ENCODE measurements at regions not wholly inside any gene's neighbourhood (a gene's known extent, or its start where the extent isn't known, plus 50 kb on each side); places are given as distances from the start of the nearest gene placed in this dataset.

DNA sequence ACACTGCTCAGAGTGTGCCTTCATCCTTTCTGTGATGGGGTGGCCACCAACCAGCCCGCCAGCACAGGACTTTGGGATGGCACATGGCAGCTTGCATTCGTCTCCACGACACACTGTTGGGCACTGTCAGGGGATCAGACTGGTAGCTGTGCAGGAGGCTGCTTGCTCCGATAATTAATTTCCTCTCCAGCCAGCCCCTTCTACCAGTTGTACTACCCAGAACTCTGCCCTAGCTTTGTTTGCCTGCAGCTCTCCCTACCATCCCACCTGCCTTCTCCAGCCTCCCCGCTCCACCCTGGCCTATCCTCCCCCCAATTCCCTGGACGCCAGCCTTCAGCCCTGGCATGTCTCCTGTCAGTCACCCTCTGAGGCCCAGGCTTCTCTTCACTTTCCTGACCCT, 228.3 kb downstream of the TSHZ3 start:
- no peak for DNase-seq (ENCODE audit: low read depth, low spot score)

- no peak for DNase-seq (ENCODE audit: low read depth, low spot score)
These were observed 229.1 kb downstream of the TSHZ3 start for GRCh38 chr19:31119951-31120690.

DNA sequence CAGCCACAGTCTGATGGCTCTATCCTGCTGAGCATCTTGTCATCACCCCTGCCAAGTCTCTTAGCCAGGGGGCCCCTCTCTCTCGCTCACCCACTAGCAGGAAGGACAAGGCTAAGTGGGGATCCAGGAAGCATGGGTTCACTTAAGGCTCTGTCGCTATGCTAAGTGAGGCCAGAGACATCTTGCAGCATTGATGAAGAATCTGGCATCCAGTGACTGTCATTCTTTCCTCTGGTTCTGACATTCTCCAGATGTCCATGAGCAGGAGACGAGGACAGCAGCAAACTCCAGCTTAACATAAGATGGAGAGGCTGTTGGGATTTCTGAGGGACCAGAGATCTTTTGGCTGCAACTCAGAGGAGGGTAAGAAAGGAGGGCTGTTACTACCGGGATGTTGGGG, 230.2 kb downstream of the TSHZ3 start:
- DNase-seq (ENCODE audit: low read depth, low spot score): no peak

DNA sequence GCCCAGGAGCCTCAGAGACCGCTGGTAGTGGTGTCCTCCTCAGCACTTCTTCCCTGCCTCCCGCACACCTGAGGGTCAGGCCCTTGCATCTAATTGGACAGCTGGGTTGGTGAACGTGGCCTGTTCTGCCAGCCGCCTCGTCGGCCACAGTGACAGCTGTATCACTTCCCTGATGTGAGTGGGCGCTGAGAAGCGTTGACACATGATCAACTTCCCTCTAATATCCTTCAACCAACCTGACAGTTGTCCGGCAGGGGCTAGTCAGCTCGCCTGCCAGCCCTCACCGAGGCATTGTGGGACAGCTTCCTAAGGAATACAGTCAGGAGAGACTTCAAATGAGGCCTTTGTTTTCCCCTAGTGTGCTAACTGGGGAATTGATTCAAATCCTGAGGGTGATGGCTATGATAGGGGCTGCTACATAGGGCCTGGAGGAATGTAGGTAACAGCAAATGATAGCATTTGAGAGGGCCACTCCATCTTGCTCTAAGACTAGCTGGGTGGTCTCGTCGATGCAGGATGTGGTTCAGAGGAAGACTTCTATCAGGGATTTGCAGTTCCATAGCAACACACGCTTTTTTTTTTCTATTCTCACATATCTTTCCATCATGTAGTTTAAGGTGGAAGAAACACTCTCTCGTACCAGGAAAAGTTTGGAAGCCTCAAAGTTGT, 230.8 kb downstream of the TSHZ3 start:
- no peak for DNase-seq (ENCODE audit: low read depth, low spot score)

GRCh38 chr19:31114585-31114984, 234.7 kb downstream of the TSHZ3 start:
- no peak for DNase-seq (ENCODE audit: low read depth, low spot score)

DNA sequence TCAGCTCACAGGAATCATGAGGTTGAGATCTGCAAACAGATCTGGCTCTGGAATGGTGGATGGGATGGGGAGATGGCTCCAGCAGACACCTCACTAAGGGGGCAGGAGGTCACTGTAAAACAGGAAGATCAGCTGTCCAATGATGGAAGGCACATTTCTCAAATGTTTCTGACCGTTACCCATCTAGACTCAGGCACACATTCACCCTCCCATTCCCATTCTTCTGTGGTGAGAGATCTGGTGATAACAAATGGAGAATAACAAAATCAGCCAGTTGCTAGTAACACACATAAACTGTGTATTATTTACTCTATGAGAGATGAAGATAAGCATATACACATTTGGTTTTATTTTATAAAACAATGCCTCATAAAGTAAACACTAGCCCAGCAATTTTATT, 235.9 kb downstream of the TSHZ3 start:
- no peak for DNase-seq (ENCODE audit: low read depth, low spot score)

GRCh38 chr19:31112158-31112557, 237.1 kb downstream of the TSHZ3 start:
- DNase-seq (ENCODE audit: low read depth, low spot score): no peak

GRCh38 chr19:31111741-31112140, 237.5 kb downstream of the TSHZ3 start:
- DNase-seq (ENCODE audit: low read depth, low spot score): no peak

GRCh38 chr19:31110336-31110735, 238.9 kb downstream of the TSHZ3 start:
- DNase-seq (ENCODE audit: low read depth, low spot score): no peak

- no peak for DNase-seq (ENCODE audit: low read depth, low spot score)
These were observed 239.6 kb downstream of the TSHZ3 start for GRCh38 chr19:31109636-31110035.

GRCh38 chr19:31107096-31107495, 242.1 kb downstream of the TSHZ3 start:
- no peak for DNase-seq (ENCODE audit: low read depth, low spot score)

DNA sequence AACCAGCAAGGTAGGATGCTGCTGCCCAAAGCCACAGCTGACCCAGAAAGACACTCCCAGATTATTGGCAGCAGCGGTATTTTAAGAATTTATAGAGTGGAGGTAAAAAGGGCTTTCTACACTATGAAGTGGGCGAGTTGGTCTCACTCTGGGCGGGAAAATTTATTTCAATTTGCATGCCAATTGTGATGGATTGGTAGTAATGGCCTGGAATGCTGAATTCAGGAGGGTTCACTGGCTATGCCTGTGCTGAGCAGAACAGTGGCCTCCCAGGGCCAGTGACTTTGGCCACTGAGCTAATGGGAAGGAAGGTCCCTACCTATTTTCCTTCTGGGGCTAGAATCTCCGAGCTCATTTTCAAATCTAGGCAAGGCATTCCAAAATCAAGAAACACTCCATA, 243.5 kb downstream of the TSHZ3 start:
- no peak for DNase-seq (ENCODE audit: low read depth, low spot score)

DNA sequence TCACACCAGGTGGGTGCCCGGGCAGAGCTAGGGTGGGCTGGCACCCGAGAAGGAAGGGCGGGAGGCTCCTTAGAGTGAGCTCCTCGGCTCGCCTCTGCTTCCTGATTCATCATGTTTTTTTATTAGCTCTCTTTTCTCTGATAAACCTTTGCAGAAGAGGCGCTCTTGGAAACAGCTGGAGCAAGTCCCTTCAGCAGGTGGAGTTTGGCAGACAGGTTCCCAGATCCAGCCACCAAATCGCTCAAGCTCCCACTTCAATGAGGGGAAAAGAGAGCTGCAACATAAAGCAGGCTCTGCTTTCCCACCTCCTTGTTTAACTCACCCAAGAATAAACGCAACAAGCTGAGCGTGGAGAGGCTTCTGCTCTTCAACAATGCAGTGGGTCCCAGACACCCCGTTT, 244.8 kb downstream of the TSHZ3 start:
- no peak for DNase-seq (ENCODE audit: low read depth, low spot score)

- DNase-seq (ENCODE audit: low read depth, low spot score): no peak
These were observed 246.0 kb downstream of the TSHZ3 start for GRCh38 chr19:31103228-31103627.

GRCh38 chr19:31102674-31103073, 246.6 kb downstream of the TSHZ3 start:
- DNase-seq (ENCODE audit: low read depth, low spot score): no peak

GRCh38 chr19:31100981-31101380, 248.3 kb downstream of the TSHZ3 start:
- DNase-seq (ENCODE audit: low read depth, low spot score): no peak

DNA sequence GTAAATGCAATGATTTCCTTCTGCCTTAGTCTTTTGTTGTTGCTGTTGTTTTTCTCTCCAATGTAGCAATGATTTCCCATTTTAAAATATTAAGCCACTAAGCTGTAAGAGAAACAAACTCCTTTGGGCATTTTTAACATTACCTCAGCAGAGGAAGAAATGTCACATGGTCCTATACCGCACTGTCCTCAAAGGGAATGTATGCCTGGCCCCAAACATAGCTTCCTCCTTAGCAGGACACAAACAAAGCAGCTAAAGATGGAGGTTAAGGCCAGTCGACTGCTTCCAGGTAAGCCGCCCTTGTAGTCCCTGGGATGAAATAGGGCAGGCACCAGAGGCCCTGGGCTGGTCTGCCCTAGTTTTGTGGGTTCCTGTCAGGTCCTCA, 249.0 kb downstream of the TSHZ3 start:
- no peak for DNase-seq (ENCODE audit: low read depth, low spot score)

DNA sequence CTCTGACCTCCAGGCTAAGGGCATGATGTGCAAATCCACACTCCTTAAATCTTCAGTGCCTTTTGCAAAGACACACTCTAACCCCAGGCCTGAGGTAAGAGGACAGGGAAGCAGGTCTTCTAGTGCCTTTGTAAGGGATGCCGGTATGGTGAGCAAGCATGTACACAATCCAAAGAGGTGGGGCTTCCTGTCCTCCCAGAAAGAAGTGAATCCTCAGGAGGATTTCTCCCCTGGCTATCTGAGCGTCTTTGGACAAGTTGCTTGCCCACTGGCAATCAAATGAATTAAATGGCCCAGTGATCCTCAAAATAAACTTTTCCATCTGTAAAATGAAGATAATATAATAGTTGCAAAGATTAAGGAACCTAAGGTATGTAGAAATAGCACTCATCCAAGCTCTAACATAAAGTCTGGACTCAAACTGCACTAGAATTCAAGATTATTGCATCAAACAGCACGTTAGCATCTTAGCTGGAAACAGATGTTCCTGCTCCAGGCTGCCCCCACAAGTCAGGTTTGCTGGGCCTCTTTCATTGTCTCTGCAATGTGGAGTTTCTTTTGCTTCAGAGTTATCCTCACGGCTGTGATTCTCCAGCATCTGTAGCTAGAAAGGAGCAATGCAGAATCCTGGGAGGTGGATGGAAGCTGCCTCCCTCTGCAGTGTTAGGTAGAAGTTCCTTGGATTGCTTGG, 249.6 kb downstream of the TSHZ3 start:
- no peak for DNase-seq (ENCODE audit: low read depth, low spot score)

DNA sequence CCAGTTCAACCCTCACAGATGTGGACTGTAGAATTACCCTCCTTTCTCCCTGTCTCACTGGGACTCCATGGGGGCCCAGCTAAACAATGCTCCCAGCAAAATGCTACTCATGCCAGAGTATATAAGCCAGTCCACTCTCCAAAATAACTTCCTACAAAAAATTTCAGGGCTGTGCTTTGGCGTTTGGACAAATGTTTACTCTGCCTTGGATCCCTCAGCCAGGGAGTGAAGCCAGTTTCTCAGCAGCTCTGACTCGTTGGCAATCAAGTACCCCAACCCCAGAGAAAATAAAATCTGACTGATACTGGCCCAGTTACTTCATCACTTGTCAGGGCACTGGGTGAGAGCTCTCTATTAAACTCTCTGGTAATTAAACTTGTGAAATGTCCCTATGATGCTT, 250.4 kb downstream of the TSHZ3 start:
- no peak for DNase-seq (ENCODE audit: low read depth, low spot score)

DNA sequence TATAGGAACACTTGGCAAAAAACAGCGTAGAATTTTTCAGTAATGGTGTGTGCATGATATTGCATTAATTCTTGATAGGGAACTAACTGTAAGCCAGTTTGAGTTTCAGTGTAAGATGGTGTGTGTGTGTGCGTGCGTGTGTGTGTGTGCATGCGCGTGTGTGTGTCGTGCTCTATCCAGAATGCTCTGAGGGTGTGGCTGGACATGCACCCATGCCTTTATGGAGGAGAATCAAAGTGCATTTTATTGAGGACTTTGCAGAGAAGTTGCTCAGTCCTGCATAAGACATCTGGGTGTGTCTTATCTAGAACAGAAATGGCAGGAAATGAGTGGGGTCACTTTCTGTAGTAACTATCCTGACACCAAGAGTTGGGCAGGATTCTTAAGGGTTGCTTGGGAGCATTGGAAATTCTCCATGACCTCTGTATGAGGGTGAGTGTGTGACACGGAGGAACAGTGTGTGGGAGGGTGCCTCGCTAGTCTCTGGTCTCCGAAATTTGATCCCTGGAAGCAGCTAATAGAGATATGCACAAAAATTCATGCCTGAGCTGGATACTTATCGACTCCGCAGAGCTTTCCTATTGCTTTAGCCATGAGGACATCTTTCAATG, 252.2 kb downstream of the TSHZ3 start:
- no peak for DNase-seq (ENCODE audit: low read depth, low spot score)

- DNase-seq (ENCODE audit: low read depth, low spot score): no peak
These were observed 253.0 kb downstream of the TSHZ3 start for GRCh38 chr19:31096062-31096830.
